ENCODE measurements at regions not wholly inside any gene's neighbourhood (a gene's known extent, or its start where the extent isn't known, plus 50 kb on each side); places are given as distances from the start of the nearest gene placed in this dataset.

GRCh38 chr10:33708561-33708960, 374.1 kb upstream of the NRP1 start:
- TF ChIP-seq ZBTB7A (IDR thresholded peaks at IDR 0.05; ENCODE audit: low read depth) (no peak), TAF1 (IDR thresholded peaks at IDR 0.05; ENCODE audit: low read depth) (no peak), EGR1 (IDR thresholded peaks at IDR 0.05) (no peak), RAD21 (IDR thresholded peaks at IDR 0.05; ENCODE audit: low read depth) (no peak), USF1 (IDR thresholded peaks at IDR 0.05) (no peak), TEAD4 (IDR thresholded peaks at IDR 0.05) (no peak), TCF12 (IDR thresholded peaks at IDR 0.05; ENCODE audit: low read depth) (no peak), CREB1 (IDR thresholded peaks at IDR 0.05; ENCODE audit: low read depth) (no peak)

GRCh38 chr10:33706746-33707145, 372.3 kb upstream of the NRP1 start:
- TF ChIP-seq TCF12 (IDR thresholded peaks at IDR 0.05; ENCODE audit: low read depth) (no peak), ZBTB7A (IDR thresholded peaks at IDR 0.05; ENCODE audit: low read depth) (no peak), CEBPB (IDR thresholded peaks at IDR 0.05) (no peak)

GRCh38 chr10:33706191-33706590, 371.7 kb upstream of the NRP1 start:
- TF ChIP-seq FOXM1 (IDR thresholded peaks at IDR 0.05; ENCODE audit: borderline replicate concordance, low read depth) (no peak), MAX (IDR thresholded peaks at IDR 0.05) (no peak), USF1 (IDR thresholded peaks at IDR 0.05) (no peak), CEBPB (IDR thresholded peaks at IDR 0.05) (no peak), EGR1 (IDR thresholded peaks at IDR 0.05) (no peak), REST (IDR thresholded peaks at IDR 0.05; ENCODE audit: low read depth) (no peak), TAF1 (IDR thresholded peaks at IDR 0.05; ENCODE audit: low read depth) (no peak), ZBTB7A (IDR thresholded peaks at IDR 0.05; ENCODE audit: low read depth) (no peak), YY1 (IDR thresholded peaks at IDR 0.05; ENCODE audit: low read depth) (no peak)

GRCh38 chr10:33704214-33704830, 369.9 kb upstream of the NRP1 start:
- TF ChIP-seq FOXM1 (IDR thresholded peaks at IDR 0.05; ENCODE audit: borderline replicate concordance, low read depth) (no peak), NFIC (IDR thresholded peaks at IDR 0.05) (no peak), CREB1 (IDR thresholded peaks at IDR 0.05; ENCODE audit: low read depth) (no peak), TEAD4 (IDR thresholded peaks at IDR 0.05) (no peak), REST (IDR thresholded peaks at IDR 0.05; ENCODE audit: low read depth) (no peak), YY1 (IDR thresholded peaks at IDR 0.05; ENCODE audit: low read depth) (no peak), EP300 (IDR thresholded peaks at IDR 0.05; ENCODE audit: borderline replicate concordance) (no peak)

- TF ChIP-seq NFIC (IDR thresholded peaks at IDR 0.05) (no peak), EGR1 (IDR thresholded peaks at IDR 0.05) (no peak), CREB1 (IDR thresholded peaks at IDR 0.05; ENCODE audit: low read depth) (no peak), YY1 (IDR thresholded peaks at IDR 0.05; ENCODE audit: low read depth) (no peak), MAX (IDR thresholded peaks at IDR 0.05) (no peak)
These were observed 369.2 kb upstream of the NRP1 start for GRCh38 chr10:33703501-33704213.

- TF ChIP-seq EP300 (IDR thresholded peaks at IDR 0.05; ENCODE audit: borderline replicate concordance) (no peak), USF1 (IDR thresholded peaks at IDR 0.05) (no peak), ZBTB7A (IDR thresholded peaks at IDR 0.05; ENCODE audit: low read depth) (no peak), CREB1 (IDR thresholded peaks at IDR 0.05; ENCODE audit: low read depth) (no peak), FOXM1 (IDR thresholded peaks at IDR 0.05; ENCODE audit: borderline replicate concordance, low read depth) (no peak)
These were observed 363.6 kb upstream of the NRP1 start for GRCh38 chr10:33698033-33698432.
